ENCODE measurements at regions not wholly inside any gene's neighbourhood (a gene's known extent, or its start where the extent isn't known, plus 50 kb on each side); places are given as distances from the start of the nearest gene placed in this dataset.

- no peaks in the 10 kb centered on the region for H3K36me3 ChIP-seq (ENCODE audit: control insufficient read depth in 4 of 4, insufficient read depth in 3 of 4, low read depth in 1 of 4, low read length in 3 of 4)
- no peak for DNase-seq (ENCODE audit: low spot score)
- H3K27me3 ChIP-seq (ENCODE audit: control insufficient read depth in 4 of 4, insufficient read depth in 4 of 4, low read length in 3 of 4), result no peaks in the 10 kb centered on the region
Measured at GRCh38 chr1:119220991-119221390, 80.5 kb upstream of the WARS2 start.

GRCh38 chr1:119222271-119222670 lies 81.8 kb upstream of the WARS2 start:
- TF ChIP-seq CTCF (IDR thresholded peaks at IDR 0.05; ENCODE audit: low read depth, low read length, missing input control) (no peak), YY1 (IDR thresholded peaks at IDR 0.05) (no peak), GABPA (IDR thresholded peaks at IDR 0.05 in 1 of 2, conservative IDR thresholded peaks at IDR 0.05 in 1 of 2) (no peak), JUND (IDR thresholded peaks at IDR 0.05) (no peak), FOXA1 (IDR thresholded peaks at IDR 0.05) (no peak), HNF4G (IDR thresholded peaks at IDR 0.05) (no peak), REST (IDR thresholded peaks at IDR 0.05) (no peak)
- Histone ChIP-seq H3K27me3 (ENCODE audit: control insufficient read depth in 4 of 4, insufficient read depth in 4 of 4, low read length in 3 of 4) (no peaks in the 10 kb centered on the region), H3K4me1 (ENCODE audit: control insufficient read depth in 4 of 4, insufficient read depth in 4 of 4, low read length in 3 of 4) (no peaks in the 10 kb centered on the region), H3K9ac (ENCODE audit: low read depth in 1 of 2, low read length in 2 of 2) (no peak overlapping the region), H3K4me3 (ENCODE audit: low read depth in 1 of 3, low read length in 3 of 3) (no peak overlapping the region), H3K36me3 (ENCODE audit: control insufficient read depth in 4 of 4, insufficient read depth in 3 of 4, low read depth in 1 of 4, low read length in 3 of 4) (no peaks in the 10 kb centered on the region), H3K27ac (ENCODE audit: low read depth in 1 of 2, low read length in 2 of 2) (no peak overlapping the region), H3K9me3 (ENCODE audit: control insufficient read depth in 4 of 4, low read length in 3 of 4) (no peaks in the 10 kb centered on the region)
- DNase-seq (ENCODE audit: low spot score), result no peak
- 97% methylated on average over 5 of the region's 5 CpGs for WGBS

More at GRCh38 chr1:119220991-119221390, 80.5 kb upstream of the WARS2 start:
- no peaks in the 10 kb centered on the region for H3K9me3 ChIP-seq (ENCODE audit: control insufficient read depth in 4 of 4, low read length in 3 of 4)
- H3K27ac ChIP-seq (ENCODE audit: low read depth in 1 of 2, low read length in 2 of 2), result no peak overlapping the region
- no peak overlapping the region for H3K9ac ChIP-seq (ENCODE audit: low read depth in 1 of 2, low read length in 2 of 2)
- TF ChIP-seq SP1 (IDR thresholded peaks at IDR 0.05), result no peak
- no peak for TF ChIP-seq FOXA1 (IDR thresholded peaks at IDR 0.05)
- TF ChIP-seq JUND (IDR thresholded peaks at IDR 0.05), result no peak
- TF ChIP-seq ZBTB33 (IDR thresholded peaks at IDR 0.05), result no peak
- TF ChIP-seq CTCF (IDR thresholded peaks at IDR 0.05; ENCODE audit: low read depth, low read length, missing input control), result no peak
- TF ChIP-seq EGR1 (IDR thresholded peaks at IDR 0.05; ENCODE audit: low read depth in 2 of 2), result no peak
- no peak for TF ChIP-seq ATF3 (IDR thresholded peaks at IDR 0.05)
- no peak overlapping the region for H3K4me3 ChIP-seq (ENCODE audit: low read depth in 1 of 3, low read length in 3 of 3)
- H3K4me1 ChIP-seq (ENCODE audit: control insufficient read depth in 4 of 4, insufficient read depth in 4 of 4, low read length in 3 of 4), result no peaks in the 10 kb centered on the region

Measured in liver (tissue), 8 donors.